Stomach smooth muscle (tissue), 2 donors: ENCODE measurements at regions not wholly inside any gene's neighbourhood (a gene's known extent, or its start where the extent isn't known, plus 50 kb on each side); places are given as distances from the start of the nearest gene placed in this dataset.
"Not testable (repeated sequence)": the region's sequence is repeated elsewhere in the genome, so short reads cannot be mapped to it uniquely, and the experiment has no call there.

Experiments
- H3K27ac ChIP-seq: one replicate; pipeline ENCODE4 v1.7.0; 2013; ENCODE audit warnings: mild to moderate bottlenecking, low read length, inconsistent platforms
- H3K27me3 ChIP-seq, 2 donors: one replicate each; pipeline ENCODE4 v1.7.0; 2013; ENCODE audit warnings: low read length in 2 of 2; ENCODE audit not compliant: insufficient read depth in 2 of 2, control insufficient read depth in 1 of 2
- H3K36me3 ChIP-seq, 2 donors: one replicate each; pipeline ENCODE4 v1.7.0; 2013; ENCODE audit warnings: low read length in 2 of 2; ENCODE audit not compliant: control insufficient read depth in 2 of 2, insufficient read depth in 2 of 2
- H3K4me1 ChIP-seq: one replicate; pipeline ENCODE4 v1.7.0; 2013; ENCODE audit warnings: low read length; ENCODE audit not compliant: control insufficient read depth, insufficient read depth
- H3K4me3 ChIP-seq, 2 donors: one replicate each; pipeline ENCODE4 v1.7.0; 2013; ENCODE audit warnings: low read length in 2 of 2
- H3K9ac ChIP-seq, 2 donors: one replicate each; pipeline ENCODE4 v1.7.0; 2013; ENCODE audit warnings: low read length in 2 of 2, mild to moderate bottlenecking in 1 of 2
- H3K9me3 ChIP-seq, 2 donors: one replicate each; pipeline ENCODE4 v1.7.0; 2013; ENCODE audit warnings: low read length in 2 of 2; ENCODE audit not compliant: control insufficient read depth in 2 of 2
- donor health status: healthy.
- donor health status: Pancreatic carcinoma.

DNA sequence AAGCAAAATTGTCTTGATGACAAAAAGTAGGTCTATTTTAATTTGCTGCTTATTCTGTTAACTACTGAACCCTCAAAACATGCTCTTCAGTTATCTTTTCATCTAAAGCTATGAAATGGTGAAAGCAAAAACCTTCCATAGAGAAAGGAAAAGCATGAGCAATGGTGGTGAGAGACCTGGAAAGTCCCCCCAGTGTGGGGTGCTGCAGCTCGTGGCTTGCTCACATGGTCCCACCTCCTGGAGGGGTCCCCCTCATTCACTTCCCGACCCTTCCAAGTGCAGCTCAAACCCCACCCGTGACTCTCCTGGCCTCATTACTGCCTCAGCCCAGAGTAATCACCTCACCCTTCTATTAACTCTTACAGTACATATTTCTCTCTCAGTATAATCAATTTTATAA, 301.8 kb upstream of the HNRNPA3 start:
- Histone ChIP-seq H3K27ac (no peak overlapping the region), H3K27me3 (no peaks in the 10 kb centered on the region), H3K4me3 (no peak overlapping the region), H3K4me1 (no peaks in the 10 kb centered on the region), H3K36me3 (no peaks in the 10 kb centered on the region), H3K9me3 (no peaks in the 10 kb centered on the region), H3K9ac (no peak overlapping the region)

DNA sequence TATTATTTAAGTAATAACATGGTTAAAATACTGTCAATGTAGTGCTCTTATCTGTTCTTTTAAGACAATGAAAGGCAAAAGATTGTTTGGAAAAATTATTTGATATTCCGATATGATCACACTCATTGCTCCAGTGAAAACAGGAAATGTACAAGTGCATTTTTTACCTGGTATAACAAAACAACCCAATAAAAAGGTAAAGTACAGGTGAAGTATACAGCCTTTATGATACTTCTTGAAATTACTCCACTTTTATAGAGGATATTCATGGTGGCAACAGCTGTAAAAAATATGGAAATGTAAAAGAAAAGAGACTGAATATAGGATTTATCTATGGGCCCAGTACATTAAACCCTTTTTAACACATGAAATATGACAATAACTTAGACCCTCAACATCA, 298.6 kb upstream of the HNRNPA3 start:
- no peaks in the 10 kb centered on the region for H3K36me3 ChIP-seq

DNA sequence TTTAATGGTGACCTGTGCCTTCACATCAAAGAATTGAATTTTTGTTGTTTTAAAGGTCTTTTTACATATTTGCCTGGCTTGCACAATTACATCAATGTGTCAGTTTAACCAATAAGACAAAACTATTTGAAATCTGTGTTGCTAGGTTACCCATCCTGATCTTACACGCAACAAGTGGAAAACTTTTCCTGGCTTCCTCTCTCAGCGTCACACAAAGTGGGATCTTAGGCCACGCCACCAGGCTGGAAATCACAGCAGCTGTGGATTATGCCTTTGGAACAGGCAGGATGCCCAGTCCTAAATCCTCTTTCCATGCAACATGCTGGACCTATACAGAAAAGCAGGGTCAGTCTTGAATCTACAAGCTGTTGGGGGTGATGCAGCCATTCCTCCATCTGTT, 298.2 kb upstream of the HNRNPA3 start:
- Histone ChIP-seq H3K4me3 (no peak overlapping the region), H3K27me3 (no peaks in the 10 kb centered on the region), H3K36me3 (no peaks in the 10 kb centered on the region), H3K4me1 (no peaks in the 10 kb centered on the region), H3K27ac (no peak overlapping the region), H3K9me3 (no peaks in the 10 kb centered on the region), H3K9ac (no peak overlapping the region)

More for the DNA sequence above, 298.6 kb upstream of the HNRNPA3 start:
- Histone ChIP-seq H3K27me3 (no peaks in the 10 kb centered on the region), H3K9me3 (no peaks in the 10 kb centered on the region), H3K4me1 (no peaks in the 10 kb centered on the region), H3K4me3 (no peak overlapping the region), H3K9ac (no peak overlapping the region), H3K27ac (no peak overlapping the region)

DNA sequence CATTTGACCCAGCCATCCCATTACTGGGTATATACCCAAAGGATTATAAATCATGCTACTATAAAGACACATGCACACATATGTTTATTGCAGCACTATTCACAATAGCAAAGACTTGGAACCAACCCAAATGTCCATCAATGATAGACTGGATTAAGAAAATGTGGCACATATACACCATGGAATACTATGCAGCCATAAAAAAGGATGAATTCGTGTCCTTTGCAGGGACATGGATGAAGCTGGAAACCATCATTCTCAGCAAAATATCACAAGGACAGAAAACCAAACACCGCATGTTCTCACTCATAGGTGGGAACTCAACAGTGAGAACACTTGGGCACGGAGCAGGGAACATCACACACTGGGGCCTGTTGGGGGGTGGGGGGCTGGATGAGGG, 290.0 kb upstream of the HNRNPA3 start:
- not testable (repeated sequence) for H3K4me1 ChIP-seq, H3K9ac ChIP-seq, H3K27ac ChIP-seq, H3K27me3 ChIP-seq, H3K36me3 ChIP-seq, H3K9me3 ChIP-seq, H3K4me3 ChIP-seq

DNA sequence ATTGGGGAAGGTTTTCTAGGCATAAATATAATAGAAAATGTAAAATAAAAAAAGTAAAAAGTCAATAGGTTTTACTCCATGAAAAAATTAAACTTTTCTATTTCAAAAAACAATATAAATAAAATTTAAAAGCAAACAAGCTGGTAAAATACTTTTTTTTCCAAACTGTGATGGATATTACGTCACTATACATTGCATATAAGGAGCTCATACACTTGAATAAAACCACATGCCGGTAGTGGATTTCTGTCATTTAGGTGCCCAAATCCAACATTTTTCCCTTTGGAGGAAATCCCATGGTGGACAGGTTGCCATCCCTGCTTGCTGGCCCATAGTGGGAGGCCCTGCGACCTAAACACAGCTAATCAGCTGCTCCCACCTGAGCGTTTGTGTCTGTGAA, 289.4 kb upstream of the HNRNPA3 start:
- Histone ChIP-seq H3K9me3 (no peaks in the 10 kb centered on the region), H3K4me1 (no peaks in the 10 kb centered on the region), H3K27ac (no peak overlapping the region), H3K9ac (no peak overlapping the region), H3K36me3 (no peaks in the 10 kb centered on the region), H3K4me3 (no peak overlapping the region), H3K27me3 (no peaks in the 10 kb centered on the region)

DNA sequence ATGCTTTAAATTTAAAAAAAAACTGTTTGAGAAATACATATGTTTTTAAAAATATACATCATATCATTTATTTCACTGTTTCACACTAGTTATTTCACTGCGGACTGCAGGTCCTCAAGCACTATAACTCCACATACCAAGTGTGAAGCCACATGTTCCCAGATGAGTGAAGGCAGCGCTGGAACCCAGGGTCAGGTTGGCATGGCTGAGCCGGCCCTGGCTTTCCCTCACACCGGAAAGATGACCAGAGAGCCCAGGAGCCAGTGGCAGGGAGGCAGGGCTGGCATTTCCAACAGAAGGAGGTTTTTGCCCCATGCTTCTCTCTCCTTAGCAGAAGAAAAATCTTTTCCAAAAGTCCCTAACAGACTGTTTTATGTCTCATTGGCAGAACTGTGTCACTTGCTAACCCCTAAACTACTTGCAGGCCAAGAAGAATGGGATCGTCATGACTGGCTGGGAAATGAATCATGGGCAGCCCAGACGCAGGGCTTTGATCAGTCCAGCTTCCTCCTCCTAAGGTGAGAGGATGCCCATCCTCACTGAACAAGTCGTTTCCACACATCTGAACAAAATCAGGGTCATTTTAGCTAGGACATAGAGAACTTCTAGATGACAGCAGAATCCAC, 287.6 kb upstream of the HNRNPA3 start:
- no peak overlapping the region for H3K27ac ChIP-seq
- H3K9ac ChIP-seq: no peak overlapping the region
- no peak overlapping the region for H3K4me3 ChIP-seq
- no peaks in the 10 kb centered on the region for H3K36me3 ChIP-seq
- H3K9me3 ChIP-seq: no peaks in the 10 kb centered on the region
- no peaks in the 10 kb centered on the region for H3K4me1 ChIP-seq
- H3K27me3 ChIP-seq: no peaks in the 10 kb centered on the region

DNA sequence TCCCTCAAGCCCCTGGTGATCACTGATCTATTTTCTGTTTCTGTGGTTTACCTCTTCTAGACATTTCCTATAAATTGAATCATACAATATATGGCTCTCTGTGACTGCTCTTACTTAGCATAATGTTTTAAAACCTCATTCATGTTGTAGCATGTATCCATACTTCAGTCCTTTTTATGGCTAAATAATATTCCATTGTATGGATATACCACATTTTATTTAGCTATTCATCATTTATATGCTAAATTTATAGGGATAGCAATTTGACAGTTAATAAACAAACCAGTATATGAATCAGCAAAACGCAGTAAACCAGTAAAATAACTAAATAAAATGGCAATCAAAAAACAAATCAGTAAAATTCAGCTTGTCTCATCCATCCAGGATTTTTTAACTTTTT, 286.1 kb upstream of the HNRNPA3 start:
- H3K27ac ChIP-seq: no peak overlapping the region

DNA sequence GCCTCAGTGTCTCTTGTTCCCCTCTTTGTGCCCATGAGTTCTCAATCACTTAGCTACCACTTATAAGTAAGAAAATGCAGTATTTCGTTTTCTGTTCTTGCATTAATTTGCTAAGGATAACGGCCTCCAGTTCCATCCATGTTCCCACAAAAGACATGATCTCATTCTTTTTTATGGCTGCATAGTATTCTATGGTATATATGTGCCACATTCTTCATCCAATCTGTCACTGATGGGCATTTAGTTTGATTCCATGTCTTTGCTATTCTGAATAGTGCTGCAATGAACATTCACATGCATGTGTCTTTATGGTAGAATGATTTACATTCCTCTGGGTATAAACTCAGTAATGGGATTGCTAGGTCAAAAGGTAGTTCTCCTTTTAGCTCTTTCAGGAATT, 283.2 kb upstream of the HNRNPA3 start:
- H3K4me3 ChIP-seq, H3K9me3 ChIP-seq, H3K36me3 ChIP-seq, H3K27ac ChIP-seq, H3K4me1 ChIP-seq, H3K27me3 ChIP-seq, H3K9ac ChIP-seq: not testable (repeated sequence)

More for the DNA sequence above, 286.1 kb upstream of the HNRNPA3 start:
- Histone ChIP-seq H3K4me1 (no peaks in the 10 kb centered on the region), H3K36me3 (no peaks in the 10 kb centered on the region), H3K9me3 (no peaks in the 10 kb centered on the region), H3K4me3 (no peak overlapping the region), H3K27me3 (no peaks in the 10 kb centered on the region), H3K9ac (no peak overlapping the region)

DNA sequence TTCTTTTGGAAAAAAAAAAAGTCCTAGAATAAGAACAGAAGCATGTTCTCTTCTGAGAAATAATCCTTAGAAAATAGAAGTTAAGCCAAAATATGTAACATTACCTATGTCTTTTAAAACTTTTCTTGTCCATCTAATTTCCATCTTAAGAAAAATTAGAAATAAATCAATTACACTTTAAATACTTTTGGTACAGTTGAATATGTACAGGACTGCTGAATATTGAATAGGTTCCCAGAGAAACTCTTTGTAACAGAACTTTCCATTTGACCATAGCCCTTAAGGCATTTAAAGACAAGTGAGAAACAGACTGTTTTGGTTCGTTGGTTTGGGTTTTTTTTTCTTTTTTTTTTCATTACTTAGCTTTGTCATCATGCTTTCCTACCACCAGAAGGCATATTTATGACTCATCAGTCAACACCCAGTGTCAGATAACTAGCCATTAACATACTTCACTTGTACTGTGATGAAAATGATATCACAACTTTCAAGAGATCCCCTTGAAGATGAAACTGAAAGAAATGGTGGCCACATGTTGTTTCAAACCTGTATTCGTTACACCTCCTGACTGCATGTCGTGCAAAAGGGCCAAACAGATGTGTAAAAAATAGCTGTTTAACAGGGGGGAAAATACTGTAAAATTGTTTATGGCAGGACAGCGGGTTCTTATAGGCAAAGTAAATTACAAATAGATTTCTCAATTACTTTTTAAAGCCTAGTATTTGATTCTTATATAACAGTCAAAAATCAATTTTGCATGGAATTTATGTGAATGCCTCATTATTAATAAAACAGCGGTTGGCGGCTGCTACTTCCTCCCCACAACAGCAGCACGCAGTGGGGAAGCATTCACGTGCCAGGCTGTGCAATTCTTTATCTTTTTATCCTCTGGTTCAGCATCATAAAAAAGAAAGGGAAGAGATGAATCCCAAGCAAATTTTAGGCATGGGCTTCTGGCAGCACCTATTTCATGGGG, 280.7 kb upstream of the HNRNPA3 start:
- no peak overlapping the region for H3K27ac ChIP-seq
- no peaks in the 10 kb centered on the region for H3K36me3 ChIP-seq
- H3K27me3 ChIP-seq: no peaks in the 10 kb centered on the region
- no peaks in the 10 kb centered on the region for H3K4me1 ChIP-seq
- H3K4me3 ChIP-seq: no peak overlapping the region
- no peaks in the 10 kb centered on the region for H3K9me3 ChIP-seq
- no peak overlapping the region for H3K9ac ChIP-seq

DNA sequence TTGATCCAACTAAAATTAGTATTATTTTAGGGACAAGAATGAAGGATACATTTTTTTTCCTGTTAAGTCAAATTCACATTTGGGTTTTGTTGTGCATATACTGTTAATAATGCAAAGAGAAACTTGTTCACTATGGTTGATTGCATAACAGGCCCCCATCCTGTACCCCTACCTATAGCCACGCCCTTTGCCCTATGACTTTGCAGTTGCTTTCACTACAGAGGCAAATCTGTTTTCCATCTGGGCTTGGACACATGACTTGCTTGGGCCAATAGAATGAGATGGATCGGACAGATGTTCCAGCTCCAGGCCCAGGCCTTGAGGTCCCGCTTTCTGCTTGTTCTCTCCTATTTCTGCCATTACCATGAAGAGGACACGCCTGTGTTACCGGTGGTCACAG, 278.5 kb upstream of the HNRNPA3 start:
- no peaks in the 10 kb centered on the region for H3K4me1 ChIP-seq
- no peaks in the 10 kb centered on the region for H3K9me3 ChIP-seq
- no peaks in the 10 kb centered on the region for H3K36me3 ChIP-seq
- H3K4me3 ChIP-seq: no peak overlapping the region
- H3K9ac ChIP-seq: no peak overlapping the region
- no peak overlapping the region for H3K27ac ChIP-seq
- H3K27me3 ChIP-seq: no peaks in the 10 kb centered on the region

DNA sequence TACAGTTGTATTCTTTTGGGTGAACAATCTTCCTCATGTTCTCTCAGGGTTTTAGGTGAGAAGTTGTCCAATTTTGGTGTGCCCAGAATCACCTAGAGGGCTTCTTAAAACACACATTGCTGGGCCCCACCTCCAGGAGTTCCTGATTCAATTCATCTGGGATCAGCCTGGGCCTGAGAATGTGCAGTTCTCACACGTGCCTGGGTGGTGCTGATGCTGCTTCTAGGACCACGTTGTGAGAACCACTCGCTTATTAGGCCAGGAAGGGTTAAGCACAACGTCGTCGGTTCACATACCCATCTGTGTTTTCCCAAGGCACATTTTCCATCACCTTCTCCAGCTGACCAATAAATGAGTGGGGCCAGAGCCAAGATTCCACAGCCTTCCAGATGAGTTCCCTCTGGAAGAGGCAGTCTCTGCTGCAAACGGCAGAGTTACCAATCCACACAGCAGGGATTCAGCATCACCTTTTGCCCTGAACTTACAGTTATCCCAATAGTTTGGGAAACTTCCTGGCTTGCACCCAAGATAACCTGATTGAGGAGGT, 277.7 kb upstream of the HNRNPA3 start:
- H3K36me3 ChIP-seq: no peaks in the 10 kb centered on the region
- H3K9me3 ChIP-seq: no peaks in the 10 kb centered on the region
- H3K27ac ChIP-seq: no peak overlapping the region
- H3K4me3 ChIP-seq: no peak overlapping the region
- H3K27me3 ChIP-seq: no peaks in the 10 kb centered on the region
- H3K4me1 ChIP-seq: no peaks in the 10 kb centered on the region
- H3K9ac ChIP-seq: no peak overlapping the region
